NCI-H345 (cell line): ENCODE measurements at regions not wholly inside any gene's neighbourhood (a gene's known extent, or its start where the extent isn't known, plus 50 kb on each side); places are given as distances from the start of the nearest gene placed in this dataset.
"Not testable (repeated sequence)": the region's sequence is repeated elsewhere in the genome, so short reads cannot be mapped to it uniquely, and the experiment has no call there.

Experiments used
- DNase-seq: peaks from one replicate; lab custom pipeline; 2025; lab: John Stamatoyannopoulos, UW

GRCh38 chr3:130800829-130801228 lies 54.2 kb upstream of the PIK3R4 start:
- no peak for DNase-seq

- no peak for DNase-seq
Measured at GRCh38 chr3:130801473-130801872, 54.8 kb upstream of the PIK3R4 start.

GRCh38 chr3:130811557-130811956 lies 64.9 kb upstream of the PIK3R4 start:
- peak; percentile 17 for DNase-seq

DNA sequence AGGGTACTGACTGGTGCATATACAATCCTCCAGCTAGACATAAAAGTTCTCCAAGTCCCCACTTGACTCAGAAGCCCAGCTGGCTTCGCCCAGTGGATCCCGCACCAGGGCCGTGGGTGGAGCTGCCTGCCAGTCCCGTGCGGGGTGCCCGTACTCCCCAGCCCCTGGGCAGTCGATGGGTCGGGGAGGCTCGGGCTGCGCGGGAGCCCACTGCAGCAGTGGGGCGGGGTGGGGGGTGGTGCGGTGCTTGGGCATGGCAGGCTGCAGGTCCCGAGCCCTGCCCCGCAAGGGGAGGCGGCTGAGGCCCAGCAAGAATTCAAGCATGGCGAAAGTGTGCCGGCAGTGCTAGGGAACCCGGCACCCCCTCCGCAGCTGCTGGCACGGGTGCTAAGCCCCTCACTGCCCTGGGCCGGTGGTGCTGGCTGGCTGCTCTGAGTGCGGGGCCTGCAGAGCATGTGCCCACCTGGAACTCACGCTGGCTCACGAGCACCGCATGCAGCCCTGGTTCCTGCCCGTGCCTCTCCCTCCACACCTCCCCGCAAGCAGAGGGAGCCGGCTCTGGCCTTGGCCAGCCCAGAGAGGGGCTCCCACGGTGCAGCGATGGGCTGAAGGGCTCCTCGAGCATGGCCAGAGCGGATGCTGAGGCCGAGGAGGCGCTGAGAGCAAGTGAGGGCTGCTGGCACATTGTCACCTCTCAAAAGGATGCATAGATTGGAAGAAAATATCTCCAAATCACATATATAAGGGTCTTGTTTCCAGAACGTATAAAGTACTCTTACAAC lies 68.3 kb upstream of the PIK3R4 start:
- no peak for DNase-seq

- DNase-seq: no peak
Measured at GRCh38 chr3:130816561-130817445, 70.2 kb upstream of the PIK3R4 start.

DNA sequence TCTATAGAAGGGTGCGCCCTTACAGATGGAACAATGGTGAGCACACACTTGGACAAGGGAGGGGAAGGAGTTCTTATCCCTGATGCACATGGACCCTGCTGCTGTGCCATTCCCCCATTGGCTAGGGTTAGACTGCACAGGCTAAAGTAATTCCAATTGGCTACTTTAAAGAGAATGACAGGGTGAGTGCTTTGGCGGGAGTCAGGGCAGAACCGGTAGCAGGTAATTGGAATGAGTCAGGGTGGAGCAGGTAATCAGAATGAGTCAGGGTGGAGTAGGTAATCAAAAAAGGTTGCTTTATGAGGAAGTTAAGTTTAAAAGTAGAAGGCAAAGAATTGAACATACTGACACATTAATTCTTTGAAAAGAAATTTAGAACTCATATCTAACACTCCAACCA lies 71.4 kb upstream of the PIK3R4 start:
- DNase-seq: not testable (repeated sequence)

DNA sequence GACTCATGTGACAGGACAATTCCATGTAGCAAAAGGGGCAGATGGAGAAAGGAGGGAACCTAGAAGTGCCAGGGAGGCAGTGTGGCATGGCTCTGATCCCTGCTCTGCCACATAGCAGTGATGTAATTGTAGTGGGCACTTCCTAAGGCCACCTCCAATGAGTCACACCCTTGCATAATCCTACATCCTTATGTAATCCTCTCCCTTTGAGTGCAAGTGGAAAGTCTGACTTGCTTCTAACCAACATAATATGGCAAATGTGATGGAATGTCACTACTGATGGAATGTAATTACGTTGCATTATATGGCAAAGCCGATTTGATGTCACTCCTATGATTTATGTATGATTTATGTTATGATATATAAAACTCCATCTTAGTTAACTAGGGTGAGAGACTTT lies 72.9 kb upstream of the ATP2C1 start:
- no peak for DNase-seq

DNA sequence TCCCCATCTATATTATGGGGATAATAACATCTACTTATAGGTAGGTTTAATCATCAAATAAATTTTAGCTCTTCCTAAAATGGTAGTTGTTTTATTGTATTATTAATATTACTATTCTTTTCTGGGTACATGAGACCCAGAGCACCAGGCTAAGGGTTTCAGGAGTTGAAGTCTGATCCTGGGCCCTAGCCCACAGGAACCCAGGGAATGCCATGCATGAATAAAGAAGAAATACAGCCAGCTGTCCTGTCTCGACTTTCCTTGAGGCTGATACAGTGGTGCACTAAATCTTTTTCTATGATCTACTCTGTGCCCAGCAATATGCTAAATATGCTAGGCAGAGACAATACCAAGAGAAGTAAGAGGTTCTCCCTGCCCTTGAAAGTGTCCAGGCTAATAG lies 72.1 kb upstream of the ATP2C1 start:
- no peak for DNase-seq

GRCh38 chr3:130823241-130823884 lies 70.5 kb upstream of the ATP2C1 start:
- no peak for DNase-seq

DNA sequence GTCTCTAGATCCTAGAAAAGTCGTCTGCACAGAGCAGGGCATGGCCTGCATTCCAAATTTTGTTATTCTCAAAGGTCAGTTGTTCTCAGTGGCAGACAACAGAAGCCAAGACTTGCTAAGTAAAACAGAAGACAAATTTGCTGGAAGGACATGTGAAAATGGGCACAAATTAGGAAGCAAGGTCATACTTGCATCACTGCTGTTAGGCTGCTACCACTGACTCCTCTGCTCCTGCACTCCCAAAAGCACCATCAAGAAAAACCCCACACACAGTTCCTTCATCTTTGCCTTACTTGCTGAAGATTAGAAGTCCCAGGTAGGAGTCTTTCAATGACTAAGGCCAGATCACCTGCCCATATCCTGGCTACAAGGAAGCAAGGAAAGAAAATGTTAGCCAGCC lies 69.9 kb upstream of the ATP2C1 start:
- DNase-seq: no peak

- no peak for DNase-seq
Measured at GRCh38 chr3:130825762-130826299, 68.1 kb upstream of the ATP2C1 start.

DNA sequence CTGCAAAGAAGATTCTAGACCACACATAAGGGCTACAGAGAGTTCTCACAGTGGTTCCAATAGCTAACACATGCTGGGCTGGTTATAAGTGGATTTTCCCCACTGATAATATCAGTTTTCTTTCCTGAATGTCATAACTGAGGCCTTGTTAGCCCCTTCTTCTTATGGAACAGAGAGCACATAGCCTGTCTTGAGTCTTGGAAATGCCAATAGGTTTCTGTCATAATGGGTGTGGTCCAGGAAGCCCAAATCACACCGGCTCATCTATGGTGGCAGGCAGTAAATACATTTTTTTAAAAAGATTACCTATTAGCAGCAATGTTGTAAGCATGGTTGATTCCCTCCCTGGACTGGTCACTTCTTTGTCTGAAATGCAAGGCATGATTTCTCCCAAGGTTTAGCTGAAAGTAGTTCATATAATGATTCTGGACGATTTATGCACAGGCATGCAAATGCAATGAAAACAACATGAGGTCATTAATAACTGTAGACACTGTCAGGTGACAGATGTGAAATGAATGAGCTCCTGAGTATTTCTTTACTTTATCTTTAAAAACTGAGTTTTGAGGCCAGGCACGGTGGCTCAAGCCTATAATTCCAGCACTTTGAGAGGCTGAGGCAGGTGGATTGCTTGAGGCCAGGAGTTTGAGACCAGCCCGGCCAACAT lies 67.2 kb upstream of the ATP2C1 start:
- no peak for DNase-seq

- DNase-seq: no peak
Measured at GRCh38 chr3:130827486-130827885, 66.4 kb upstream of the ATP2C1 start.

GRCh38 chr3:130828948-130829947 lies 64.6 kb upstream of the ATP2C1 start:
- no peak for DNase-seq

DNA sequence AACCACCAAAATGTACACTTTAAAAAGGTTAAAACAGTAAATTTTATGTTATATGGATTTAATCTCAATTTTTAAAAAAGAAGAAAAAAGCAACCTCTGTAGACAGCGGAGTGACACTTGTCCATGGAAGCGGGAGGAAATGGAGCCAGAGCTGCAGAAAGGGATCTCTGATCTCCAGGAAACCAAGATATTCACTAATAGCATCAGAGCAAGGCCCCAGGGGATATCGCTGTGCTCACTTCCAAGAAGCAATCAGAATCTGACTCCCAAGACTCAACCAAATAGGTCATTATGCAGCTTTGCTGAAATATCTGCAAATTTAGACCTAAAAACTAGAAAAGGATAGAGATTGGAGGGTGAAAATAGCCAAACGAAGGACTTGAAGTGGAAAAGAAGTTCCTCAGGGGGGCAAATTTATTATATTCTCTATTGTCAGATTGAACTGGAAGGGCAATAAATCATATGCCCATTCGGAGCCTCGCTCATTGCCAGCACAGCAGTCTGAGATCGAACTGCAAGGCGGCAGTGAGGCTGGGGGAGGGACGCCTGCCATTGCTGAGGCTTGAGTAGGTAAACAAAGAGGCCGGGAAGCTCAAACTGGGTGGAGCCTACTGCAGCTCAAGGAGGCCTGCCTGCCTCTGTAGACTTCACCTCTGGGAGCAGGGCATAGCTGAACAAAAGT lies 62.0 kb upstream of the ATP2C1 start:
- no peak for DNase-seq

GRCh38 chr3:130832401-130832746 lies 61.5 kb upstream of the ATP2C1 start:
- DNase-seq: not testable (repeated sequence)

DNA sequence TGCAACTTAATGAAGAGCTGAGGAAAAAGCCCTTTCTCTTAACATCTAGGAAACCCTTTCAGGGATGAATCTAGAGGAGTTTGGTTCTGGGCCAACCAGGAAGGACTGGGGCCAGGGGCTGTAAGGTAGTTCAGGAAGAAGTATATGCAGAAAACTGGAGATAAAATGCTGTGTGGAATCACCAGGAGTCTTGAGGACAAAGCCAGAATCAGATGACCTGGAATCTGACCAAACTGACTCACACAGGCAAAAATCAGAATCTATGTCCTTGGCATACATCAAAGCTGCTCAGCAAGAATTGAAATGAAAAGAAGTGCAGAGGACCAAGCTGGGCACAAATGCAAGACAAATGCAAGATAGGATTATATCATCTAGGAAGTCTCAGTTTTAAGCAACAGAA lies 59.4 kb upstream of the ATP2C1 start:
- DNase-seq: no peak

DNA sequence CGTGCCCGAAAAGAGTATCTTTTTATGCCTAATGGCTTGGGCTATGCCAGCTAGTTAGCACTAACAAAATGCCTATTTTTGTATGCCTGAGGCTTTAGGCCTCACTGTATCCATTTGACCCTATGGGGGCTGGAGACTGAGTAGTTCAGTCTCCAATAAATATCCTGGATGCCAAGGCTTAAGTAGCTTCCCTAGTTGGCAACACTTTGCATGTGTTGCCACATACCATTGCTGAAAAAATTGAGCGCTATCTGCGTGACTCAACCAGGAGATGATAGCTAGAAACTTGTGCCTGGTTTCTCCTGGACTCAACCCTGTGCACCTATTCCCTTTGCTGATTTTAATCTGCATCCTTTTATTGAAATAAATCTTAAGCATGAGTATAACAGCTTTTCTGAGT lies 58.4 kb upstream of the ATP2C1 start:
- DNase-seq: no peak

DNA sequence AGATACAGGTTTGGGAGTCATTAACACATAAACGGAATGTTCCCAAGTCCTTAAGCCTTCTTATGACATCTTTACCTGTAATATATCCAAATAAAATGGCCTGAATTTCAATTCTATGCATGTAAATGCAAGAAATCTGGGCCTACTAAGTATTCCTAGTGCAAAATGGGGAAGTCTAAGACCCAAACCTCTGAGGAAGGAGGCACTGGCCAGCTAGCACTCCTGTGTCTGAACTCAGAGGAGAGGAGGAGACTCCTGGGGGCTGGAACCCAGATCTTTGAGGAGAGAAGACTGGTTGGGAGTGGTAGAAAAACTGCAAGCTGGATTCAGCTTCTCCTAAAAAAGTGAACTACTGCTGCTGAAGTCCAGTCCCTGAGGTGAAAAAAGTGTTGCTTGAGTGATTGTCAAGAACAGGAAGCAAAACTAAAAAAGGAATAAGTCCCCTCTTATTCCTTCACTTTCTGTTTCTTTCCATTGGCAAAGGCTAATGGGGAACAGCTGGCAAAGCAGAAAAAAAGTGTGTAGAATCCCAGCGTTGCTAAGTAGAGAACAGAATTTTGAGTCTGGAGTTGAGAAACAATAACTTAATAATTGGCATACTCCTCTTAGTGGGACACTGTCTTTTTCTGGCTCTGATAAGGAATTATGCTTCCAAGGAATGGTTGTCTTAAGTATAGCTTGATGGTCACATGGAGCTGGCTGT lies 54.8 kb upstream of the ATP2C1 start:
- no peak for DNase-seq

GRCh38 chr3:130839813-130840212 lies 54.1 kb upstream of the ATP2C1 start:
- DNase-seq: peak; percentile 57
